Transverse colon (tissue), 3 donors: ENCODE measurements at regions not wholly inside any gene's neighbourhood (a gene's known extent, or its start where the extent isn't known, plus 50 kb on each side); places are given as distances from the start of the nearest gene placed in this dataset.

Experiments
- POLR2A ChIP-seq: fragments of 450-650 bp; IDR thresholded peaks from one replicate; pipeline ENCODE4 v1.6.1; 2016; ENCODE audit warnings: antibody characterized with exemption, mild to moderate bottlenecking, moderate library complexity
- POLR2AphosphoS5 ChIP-seq, 3 donors: sonication (generic); formaldehyde crosslinking; IDR thresholded peaks; one replicate each; pipeline ENCODE4 v1.6.1; 2016; ENCODE audit warnings: antibody characterized with exemption in 3 of 3

DNA sequence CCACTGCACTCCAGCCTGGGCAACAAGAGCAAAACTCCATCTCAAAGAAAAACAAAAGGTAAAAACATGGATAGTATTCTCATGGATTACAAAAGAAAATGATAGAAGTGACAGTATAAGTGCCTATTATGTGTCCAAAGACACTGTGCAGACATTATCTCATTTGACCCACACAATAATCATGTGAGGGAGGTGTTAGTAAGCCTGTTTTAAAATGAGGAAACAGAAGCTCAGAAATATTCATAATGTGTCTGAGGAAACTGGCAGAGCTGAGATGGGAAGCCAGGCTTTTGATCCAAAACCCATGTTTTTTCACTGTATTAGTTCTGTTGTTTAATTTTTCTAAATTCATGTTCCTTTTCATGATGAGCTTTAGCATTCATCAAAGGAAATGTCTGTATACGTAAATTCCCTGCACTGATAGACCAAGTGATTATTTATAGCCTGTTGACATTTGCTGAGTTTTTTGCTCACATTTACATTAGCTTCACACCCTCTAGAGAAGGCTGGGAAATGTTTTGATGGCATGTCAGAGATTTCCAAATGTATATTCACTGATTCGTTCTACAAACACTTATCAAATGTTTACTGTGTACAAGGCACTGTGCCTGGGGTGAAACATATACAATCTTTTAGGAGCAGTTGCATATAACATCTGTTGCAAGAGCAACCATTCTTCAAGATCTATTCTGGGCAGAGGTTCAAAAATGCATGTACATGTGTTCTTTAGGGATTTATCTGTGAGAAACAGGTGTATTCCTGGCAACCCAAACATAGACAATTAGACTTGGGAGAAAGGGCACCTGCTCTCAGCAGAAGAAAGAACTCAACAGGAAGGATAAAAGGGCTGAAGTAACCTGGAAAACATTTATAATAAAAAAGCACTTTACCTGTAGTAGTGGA lies 331.5 kb downstream of the SAMD5 start:
- TF ChIP-seq POLR2A = no peak
- TF ChIP-seq POLR2AphosphoS5 (IDR thresholded peaks at IDR 0.05) = no peak
